NCI-H2081 (cell line): ENCODE measurements at regions not wholly inside any gene's neighbourhood (a gene's known extent, or its start where the extent isn't known, plus 50 kb on each side); places are given as distances from the start of the nearest gene placed in this dataset.
"Not testable (repeated sequence)": the region's sequence is repeated elsewhere in the genome, so short reads cannot be mapped to it uniquely, and the experiment has no call there.

Experiments
- DNase-seq, 2 experiments: peaks; one replicate each; lab custom pipeline; 2025; lab: John Stamatoyannopoulos, UW

DNA sequence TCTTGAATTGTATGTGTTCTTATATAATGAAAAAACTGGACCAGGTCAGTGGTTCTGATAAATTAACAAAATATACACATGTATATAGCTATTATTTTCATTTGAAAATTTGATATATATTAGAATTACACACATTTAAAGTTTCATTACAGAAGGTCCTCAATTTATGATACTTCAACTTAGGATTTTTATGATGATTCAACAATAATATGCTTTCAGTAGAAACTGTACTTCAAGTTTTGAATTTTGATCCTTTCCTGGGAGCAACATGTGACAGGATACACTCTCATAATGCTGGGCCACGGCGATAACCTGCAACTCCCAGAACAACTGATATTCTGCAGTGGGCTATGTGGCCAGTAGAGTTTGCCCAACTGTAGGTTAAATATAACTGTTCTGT is 344.7 kb downstream of the TAF11L14 start:
- DNase-seq = no peak

DNA sequence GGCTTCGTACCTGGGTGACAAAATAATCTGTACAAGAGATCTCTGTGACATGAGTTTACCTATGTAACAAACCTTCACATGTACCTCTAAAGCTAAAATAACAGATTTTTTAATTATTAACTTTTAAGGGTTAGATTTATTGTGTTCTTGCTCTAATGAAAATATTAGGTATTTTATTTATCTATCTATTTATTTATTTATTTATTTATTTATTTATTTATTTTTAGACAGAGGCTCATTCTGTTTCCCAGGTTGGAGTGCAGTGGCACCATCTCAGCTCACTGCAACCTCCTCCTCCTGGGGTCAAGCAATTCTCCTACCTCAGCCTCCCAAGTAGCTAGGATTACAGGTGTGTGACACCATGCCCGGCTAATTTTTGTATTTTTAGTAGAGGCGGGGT is 348.4 kb downstream of the TAF11L14 start:
- DNase-seq = not testable (repeated sequence)

DNA sequence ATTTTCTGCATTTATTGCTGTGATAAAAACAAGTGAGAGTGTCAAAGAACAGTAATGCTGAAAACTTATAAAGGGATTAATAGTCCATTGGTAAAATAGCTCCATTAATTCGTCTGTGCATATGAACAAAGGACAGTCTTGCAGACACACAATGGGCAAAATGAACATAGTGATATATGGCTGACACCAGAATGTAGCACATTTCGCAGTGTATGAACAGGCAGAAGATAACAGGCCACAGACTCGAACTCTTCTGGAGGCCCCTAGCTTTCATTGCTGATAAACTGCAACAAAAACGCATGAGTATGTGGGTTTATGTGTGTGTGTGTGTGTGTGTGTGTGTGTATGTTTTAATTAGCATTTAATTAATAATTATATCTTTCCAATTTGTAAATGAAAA is 354.8 kb downstream of the TAF11L14 start:
- DNase-seq = peak; percentile 31 to 78

DNA sequence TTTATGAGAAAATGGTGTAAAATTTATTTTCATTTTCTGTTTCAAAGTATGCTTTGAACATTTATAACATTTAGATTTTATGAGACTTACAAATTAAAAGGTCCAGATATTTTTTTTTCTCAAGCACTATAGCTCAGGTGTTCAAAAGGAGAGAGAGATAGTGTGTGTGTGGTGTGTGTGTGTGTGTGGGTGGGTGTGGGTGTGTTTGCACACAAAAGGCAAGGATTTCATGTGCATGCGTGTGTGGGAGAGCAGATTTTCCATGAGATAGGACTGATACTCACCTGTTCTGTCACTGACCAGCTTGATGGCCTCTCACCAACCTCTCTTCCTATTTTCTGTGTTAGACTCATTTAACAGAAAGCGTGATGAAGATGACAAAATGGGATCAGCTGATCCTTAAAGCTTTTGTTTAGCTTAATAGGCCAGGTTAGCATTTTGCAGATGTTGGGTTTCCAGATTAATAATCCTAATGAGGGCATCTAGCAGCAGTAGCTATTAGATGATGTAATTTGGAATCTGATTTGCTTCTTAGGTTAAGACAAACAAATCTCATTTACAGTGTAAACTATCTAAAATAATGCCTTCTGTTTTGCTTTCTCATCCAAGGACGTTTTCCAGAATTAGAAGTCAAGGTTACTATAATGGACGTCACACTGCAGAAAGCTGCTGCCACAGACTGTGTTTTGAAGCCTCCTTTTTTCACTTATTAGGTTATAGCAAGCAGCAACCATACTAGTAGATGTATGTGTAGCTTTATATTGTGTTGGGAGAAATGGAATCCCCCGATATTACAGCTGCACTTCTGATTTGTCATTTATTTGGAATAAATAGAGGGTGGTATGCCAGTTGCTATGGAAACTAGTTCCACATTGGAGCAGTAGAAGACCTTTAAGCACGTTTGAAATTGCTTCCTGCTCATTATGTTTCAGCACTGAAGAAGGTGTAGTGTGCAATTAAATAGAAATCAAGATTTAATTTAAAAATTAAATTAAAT is 355.6 kb downstream of the TAF11L14 start:
- peak; percentile 86 to 97 for DNase-seq

DNA sequence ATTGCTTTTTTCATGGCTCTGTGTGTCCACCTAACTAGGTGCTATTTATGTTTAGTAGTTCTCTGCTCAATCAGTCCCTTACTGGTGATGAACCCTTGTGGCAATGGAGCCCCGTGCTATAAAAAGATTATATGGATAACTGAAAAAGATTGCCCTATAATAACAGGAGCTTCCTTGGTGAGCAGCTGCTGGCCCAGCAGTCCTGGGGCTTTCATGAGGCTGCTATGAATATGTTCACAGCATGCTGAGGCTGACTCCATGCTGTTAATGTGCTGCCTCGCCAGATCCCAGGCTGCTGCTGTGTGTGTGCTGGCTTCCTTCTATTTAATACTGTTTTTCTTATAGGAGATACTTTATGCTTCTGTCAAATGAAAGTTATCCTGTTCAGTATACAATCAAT is 357.5 kb downstream of the TAF11L14 start:
- peak; percentile 97 to 100 for DNase-seq

DNA sequence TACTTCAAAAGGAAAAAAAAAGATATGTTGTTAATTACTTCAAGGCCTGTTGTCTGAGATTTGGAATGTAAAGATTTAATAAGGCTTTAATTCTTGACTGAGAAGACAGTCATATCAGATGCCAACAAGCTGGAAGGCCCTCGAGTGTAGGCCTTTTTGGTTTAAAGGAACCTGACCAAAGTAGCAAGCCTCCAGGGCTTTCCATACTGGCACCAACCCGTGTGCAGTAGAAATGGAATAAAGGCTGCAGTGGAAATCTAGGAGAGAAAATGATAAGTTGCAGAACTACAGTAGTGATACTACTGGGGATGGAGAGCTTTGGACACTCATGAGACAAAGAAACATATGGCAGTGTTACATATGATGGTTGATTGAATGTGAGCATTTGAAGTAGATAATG is 358.0 kb downstream of the TAF11L14 start:
- peak; percentile 37 to 70 for DNase-seq

DNA sequence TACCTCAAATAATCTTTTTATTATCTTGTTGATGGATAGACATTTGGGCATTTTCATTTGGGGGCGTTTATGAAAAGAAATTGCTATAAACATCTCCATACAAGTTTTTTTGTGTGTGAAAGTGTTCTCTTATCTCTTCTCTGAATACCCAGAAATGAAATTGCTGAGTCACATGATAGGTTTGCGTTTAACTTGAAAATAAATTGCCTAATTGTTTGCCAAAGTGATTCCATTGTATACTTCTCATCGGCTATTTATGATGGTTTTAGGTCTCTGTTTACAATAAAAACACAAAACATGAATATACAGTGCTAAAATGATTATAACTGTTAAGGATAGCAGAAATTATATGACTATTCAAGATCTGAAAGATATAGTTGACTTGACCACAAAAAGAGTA is 361.7 kb downstream of the TAF11L14 start:
- DNase-seq = peak in 1 of 2 experiments; percentile 64

DNA sequence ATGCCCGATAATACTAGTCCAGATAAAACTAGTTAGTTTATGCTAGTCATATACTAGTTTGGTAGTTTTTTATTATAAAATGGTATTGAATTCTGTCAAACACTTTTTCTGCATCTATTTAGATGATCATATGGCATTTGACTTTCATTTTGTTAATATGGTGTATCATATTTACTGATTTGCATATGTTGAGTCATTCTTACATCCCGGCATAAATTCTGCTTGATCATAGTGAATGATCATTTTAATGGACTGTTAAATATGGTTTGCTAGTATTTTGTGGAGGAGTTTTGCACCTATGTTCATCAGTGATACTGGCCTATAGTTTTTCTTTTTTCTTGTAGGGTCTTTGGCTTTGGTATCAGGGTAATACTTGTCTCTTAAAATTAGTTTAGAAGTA is 365.6 kb downstream of the TAF11L14 start:
- DNase-seq = no peak

DNA sequence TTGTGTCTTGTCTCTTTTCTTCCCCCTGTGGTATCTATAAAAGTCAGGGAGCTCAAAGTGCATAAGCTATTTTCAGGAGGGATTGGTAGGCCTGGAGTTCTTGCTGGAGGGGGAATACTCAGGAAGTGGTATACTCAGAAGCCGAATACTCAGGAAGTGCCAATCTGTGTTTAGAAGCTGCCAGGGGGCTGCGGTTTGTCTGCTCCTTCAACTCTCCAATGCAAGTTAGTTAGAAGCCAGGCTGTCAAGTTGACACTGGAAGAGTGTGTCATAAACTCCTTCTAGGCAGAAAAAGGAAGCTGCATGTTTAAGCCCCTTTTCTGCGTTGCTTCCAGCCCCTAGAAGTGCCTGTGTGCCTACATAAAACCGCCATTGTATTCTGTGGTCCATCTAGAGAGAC is 366.5 kb downstream of the TAF11L14 start:
- DNase-seq = no peak

DNA sequence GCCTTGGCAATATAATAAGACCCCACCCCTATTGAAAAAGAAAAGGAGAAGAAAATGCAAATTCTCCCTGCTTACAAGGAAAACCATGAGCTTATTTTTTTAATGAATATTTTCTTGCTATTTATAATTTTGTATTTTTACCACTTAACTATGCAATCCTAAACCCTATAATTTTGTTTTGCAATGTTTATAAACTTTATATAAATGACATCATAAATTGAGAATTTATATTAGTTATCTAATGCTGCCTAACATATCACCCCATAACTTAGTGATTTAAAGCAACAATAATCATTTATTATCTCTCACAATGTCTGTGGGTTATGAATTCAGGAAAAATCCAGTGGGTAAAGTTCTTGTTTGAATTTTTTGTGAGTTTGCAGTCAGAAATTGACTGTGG is 369.1 kb downstream of the TAF11L14 start:
- DNase-seq = no peak

DNA sequence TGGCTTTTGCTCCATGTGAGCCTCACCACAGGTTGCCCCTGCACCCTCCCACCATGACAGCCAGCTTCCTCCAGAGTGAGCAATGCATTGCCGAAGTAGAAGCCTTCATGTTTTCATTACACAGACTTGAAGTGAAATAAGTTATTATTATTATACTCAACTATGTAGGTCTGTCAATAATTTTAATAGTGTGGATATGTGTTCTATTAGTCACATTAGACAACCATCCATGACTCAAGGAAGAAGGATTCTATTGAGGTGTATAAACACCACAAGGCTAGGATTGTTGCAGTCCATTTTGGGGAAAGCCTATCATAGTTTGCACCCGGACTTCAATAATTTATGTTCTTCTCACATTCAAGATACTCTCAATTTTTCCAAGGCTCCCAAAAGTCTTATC is 369.5 kb downstream of the TAF11L14 start:
- DNase-seq = no peak

DNA sequence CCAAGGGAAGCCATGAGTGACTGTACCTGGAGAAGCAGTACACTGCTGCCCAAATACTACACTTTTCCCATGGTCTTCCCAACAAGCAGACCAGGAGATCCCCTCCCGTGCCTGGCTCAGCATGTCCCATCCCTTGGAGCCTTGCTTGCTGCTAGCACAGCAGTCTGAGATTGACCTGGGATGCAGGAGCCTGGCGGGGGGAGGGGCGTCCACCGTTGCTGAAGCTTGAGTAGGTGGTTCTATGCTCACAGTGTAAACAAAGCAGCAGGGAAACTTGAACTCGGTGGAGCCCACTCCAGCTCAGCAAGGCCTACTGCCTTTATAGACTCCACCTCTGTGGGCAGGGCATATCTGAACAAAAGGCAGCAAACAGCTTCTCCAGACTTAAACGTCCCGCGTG is 372.0 kb downstream of the TAF11L14 start:
- DNase-seq = not testable (repeated sequence)

DNA sequence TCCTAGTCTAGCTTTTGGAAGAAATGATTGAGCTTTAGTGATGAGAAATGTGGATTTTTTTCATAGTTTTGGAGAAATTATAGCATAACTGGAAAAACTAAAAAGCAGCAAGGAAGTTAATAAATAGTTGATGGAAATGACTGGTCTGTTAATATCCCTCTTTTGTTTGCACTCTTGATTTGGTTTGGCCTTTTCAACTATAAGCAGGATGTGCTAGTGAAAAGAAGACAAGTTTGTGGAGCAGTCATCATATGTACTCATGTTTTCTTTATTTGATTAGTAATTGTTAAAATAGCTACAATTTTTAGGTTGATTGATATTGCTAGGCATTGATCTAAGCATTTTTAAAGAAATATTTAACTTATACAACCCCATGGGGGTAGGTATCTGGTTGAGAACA is 374.7 kb downstream of the TAF11L14 start:
- DNase-seq = no peak

DNA sequence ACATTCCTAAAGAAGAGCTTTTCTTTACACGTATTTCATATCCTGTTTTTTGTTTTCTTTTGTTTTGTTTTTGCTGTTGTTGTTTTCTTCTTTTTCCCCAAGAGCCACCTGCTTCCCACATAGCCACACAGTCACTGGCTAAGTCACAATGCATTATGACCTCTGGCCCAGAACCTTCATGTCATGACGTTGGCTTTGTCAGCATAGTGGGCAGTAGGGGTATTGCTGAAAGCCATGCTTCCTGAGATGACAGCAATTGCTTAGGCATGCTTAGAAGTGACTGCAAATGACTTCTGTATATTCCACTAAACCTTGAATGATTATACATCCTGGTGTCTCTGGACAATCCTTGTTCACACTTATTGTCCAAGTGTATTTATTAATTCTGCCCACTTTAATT is 375.8 kb downstream of the TAF11L14 start:
- no peak for DNase-seq

DNA sequence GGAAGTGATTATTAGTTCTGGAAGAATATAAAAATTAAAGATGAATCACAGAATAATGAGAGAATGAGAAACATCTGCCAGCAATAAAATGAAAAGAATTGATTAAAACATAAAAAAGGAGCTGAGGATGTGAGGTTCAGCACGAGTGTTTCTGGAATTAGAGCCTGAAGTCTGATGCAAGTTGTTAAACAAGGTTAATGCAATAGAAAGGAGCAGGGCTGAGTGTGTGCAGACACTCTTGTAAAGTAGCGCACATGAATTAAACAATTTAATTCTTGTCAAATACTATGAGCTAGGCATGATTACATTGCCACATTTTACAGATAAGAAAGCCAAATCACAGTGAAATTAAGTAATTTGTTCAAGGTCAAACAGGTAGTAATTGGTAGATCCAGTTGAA is 384.2 kb downstream of the TAF11L14 start:
- DNase-seq = peak in 1 of 2 experiments; percentile 26

DNA sequence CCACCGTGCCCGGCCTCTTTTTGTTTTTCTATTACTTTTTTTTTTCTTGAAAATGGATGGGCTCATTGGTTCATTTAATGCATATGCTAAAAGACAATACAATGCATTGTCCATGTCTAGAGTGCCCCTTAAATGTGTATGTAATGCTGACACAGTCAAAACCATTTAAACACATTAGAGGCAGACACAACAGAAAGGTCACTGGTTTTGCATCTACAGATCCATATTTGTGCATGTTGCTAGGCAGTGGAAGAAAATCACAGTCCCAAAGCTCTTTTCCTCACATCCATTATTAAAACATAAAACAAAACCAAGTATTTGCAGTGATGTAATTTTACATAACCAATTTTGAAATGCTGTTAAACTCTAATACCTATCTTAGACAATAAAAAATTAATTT is 389.0 kb downstream of the TAF11L14 start:
- DNase-seq = peak in 1 of 2 experiments; percentile 29

DNA sequence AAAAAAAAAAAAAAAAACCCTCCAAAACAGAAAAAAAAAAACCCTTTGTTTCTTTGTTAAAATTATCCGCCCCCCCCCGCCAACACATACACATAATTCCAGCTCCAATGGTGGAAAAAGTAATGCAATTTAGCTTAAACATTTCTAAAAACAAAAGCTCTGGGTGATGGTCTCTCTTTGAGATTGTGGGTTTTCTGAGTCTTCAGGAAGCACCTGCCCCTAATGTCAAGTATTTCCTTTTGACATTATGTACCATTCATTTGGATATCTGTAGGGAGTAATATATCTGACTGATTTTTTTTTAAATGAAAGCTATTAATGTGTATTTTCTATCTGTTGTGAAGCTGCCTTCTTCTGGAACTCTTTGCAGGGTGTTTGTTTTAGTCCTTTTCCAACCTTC is 389.7 kb downstream of the TAF11L14 start:
- peak in 1 of 2 experiments; percentile 50 for DNase-seq

DNA sequence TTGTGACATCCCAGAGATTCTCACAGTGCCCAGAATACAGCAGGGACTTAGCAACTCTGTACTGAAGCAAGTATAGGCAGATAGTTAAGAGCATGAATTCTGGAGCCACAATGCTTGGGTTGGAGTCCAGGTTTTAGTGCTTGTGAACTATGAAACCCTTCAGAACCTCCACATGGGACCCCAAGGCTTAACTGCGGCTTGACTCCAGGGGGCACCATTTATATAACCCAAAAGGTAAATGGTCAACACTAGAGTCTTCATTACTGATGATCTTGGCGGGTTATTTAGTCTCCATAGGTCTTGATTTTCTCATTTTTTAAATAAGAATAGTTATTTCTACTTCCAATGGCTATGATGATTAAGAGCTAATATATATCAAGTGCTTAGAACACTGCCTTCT is 390.3 kb downstream of the TAF11L14 start:
- DNase-seq = no peak

DNA sequence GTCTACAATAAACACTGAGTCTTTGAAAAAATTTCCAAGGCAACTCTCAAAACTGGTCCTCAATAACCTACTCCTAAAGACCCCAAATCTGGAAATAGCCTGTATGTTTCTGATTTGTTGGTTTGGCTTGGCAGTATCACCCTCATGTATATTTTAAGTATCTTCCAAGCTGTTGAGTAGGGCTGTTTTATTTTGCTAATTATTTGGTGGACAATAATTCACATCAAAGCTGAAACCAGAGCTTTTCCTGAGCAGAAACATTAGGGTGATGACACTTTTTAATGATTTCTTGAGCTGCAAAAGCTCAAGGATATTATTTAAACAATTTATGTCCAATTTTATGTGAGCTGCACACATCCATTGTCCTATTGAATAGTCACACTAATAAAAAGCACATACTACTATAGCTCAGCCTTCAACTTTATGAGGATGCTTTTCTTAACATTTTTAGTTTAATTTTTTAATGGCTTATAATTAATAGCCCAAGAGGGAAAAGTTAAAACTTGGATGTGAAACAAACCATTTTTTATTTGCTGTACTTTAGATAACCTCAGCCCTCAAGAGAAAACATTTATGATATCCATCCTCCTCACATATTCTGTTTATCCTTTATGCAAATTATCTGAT is 393.1 kb downstream of the TAF11L14 start:
- DNase-seq = no peak

DNA sequence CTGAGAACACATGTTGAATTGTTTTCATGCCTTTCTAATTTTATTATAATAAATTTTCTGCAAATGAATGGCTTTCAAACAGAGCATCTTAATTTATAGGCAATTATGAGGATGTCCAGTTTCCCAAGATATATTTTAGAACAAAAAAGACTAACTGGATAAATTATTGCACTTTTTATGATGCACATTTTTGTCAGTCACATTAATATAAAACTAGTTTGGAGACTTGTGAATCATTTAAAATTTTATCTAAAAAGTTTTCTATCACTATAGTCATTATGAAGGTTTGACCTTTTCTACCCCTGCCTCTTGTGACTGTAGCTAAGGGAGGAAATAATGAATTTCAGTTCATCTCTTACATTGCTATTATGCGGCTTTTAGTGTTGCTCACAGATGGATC is 393.8 kb downstream of the TAF11L14 start:
- no peak for DNase-seq

DNA sequence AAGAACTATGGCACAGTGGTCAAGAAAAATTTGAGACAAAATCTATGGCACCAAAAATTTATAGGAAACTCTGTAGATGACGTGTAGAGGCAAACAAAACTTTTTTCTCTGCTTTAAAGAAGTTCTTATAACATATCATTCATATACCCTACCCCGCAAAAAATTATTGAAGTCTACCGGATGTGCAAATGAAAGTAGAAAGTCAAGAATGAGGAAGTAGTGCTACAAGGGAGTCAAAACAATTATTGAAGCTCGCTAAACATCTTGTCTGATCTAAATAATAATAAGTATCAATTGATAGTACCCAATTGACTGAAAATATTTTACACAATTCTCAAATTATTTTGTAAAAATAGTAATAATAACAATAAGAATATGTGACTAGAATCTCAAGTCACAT is 398.5 kb downstream of the TAF11L14 start:
- DNase-seq = no peak

DNA sequence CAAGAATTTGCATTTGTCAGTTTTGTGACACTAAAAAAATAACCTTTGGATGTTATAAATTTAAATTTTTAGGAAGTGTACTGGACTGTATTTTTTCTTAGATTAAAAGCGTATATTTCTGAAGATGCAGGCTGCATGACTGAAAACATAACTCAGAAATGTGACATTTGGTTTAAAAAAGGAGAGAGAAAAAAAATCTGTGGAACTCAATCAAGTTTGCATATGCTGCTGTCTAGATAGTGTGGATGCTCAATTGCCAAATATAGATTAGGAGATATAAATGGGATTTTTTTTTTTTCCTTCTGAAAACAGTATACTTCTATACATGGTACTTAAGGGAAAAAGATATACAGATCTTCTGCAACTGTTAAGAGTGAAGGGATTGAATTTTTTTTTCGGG is 402.3 kb downstream of the TAF11L14 start:
- no peak for DNase-seq

DNA sequence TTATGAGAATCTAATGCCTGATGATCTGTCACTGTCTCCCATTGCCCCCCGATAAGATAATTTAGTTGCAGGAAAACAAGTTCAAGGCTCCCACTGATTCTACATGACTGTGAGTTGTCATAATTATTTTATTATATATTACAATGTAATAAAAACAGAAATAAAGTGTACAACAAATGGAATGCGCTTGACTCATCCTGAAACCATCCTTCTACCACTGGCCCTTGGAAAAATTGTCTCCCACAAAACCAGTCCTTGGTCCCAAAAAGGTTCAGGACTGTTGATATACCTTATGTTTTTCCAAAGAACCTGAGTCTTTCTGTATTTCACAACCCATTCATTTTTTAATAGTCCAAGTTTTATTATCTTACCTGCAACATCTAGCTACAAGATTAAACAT is 403.5 kb downstream of the TAF11L14 start:
- DNase-seq = no peak
